ENCODE measurements at regions not wholly inside any gene's neighbourhood (a gene's known extent, or its start where the extent isn't known, plus 50 kb on each side); places are given as distances from the start of the nearest gene placed in this dataset.
"Not testable (repeated sequence)": the region's sequence is repeated elsewhere in the genome, so short reads cannot be mapped to it uniquely, and the experiment has no call there.

- DNase-seq (ENCODE audit: extremely low spot score, insufficient read length, low read depth) (no peak), FAIRE-seq (no peak)
Measured at GRCh38 chr7:155954550-155955366, 142.5 kb upstream of the SHH start.

- DNase-seq (ENCODE audit: extremely low spot score, insufficient read length, low read depth) (no peak), FAIRE-seq (no peak)
Measured at GRCh38 chr7:155953781-155954549, 141.7 kb upstream of the SHH start.

DNA sequence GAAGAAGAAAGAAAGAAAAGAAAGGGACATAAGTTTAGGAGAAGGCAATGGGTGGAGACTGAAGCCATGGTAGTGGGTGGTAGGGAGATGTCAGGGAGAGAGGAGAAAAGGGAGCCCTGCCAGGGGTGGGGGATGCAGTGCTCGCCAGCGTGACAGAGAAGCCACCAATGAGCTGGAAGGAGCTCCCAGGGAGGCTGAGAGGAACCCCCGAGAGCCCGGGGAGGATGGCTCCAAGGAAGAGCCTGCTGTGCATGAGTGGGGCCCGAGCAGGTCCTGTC lies 141.2 kb upstream of the SHH start:
- no peak for DNase-seq (ENCODE audit: extremely low spot score, insufficient read length, low read depth)
- no peak for FAIRE-seq

GRCh38 chr7:155951554-155952158 lies 139.4 kb upstream of the SHH start:
- no peak for FAIRE-seq
- DNase-seq (ENCODE audit: extremely low spot score, insufficient read length, low read depth): no peak

DNA sequence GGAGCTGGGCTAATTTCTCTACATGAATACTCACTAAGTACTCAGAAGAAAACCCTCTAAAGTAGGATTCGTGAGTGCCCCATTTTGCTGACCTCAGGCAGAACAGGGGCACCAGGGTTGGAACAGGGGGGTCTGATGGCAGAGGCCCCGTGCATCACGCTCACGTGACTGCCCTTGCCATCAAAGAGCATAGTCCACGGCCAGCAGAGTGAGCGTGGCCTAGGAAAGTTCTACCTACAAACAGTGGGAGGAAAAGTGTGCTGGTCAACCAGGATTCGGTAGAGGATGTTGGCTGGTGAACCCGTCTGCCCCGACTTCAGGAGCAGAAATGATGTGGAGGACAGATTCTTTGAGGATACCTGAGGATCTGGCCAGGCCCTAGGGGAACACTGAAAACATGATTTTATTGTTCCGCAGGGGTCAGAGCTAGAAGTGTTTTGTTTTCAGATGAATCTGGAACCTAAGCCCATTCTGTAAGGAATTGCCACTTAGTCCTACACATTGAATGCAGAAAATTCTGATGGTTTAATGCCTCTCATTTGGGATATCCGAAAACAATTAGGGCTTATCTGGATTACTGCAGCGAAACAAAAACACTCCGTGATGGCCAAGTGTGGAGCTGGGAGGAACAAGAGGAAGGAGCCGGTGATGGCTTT lies 138.8 kb upstream of the SHH start:
- FAIRE-seq (no peak), DNase-seq (ENCODE audit: extremely low spot score, insufficient read length, low read depth) (no peak)

DNA sequence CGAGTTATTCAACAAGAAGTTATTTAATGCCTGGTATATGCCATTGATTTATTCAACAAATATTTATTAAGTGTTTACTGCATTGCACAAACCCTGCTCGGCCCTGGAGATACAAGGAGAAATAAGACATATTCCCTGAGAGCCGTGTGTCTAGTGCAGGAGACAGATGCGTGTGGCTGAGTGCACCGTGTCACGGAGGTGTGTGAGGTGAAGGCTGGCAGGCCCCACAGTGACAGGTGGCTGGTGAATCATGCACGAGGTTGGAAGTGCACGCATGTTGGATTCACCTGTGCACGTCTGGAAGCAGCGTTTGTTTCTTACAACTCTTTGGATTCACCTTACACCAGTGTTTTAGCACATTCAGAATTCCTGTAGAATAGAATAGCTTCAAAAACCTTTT lies 136.6 kb upstream of the SHH start:
- FAIRE-seq (no peak), DNase-seq (ENCODE audit: extremely low spot score, insufficient read length, low read depth) (no peak)

DNA sequence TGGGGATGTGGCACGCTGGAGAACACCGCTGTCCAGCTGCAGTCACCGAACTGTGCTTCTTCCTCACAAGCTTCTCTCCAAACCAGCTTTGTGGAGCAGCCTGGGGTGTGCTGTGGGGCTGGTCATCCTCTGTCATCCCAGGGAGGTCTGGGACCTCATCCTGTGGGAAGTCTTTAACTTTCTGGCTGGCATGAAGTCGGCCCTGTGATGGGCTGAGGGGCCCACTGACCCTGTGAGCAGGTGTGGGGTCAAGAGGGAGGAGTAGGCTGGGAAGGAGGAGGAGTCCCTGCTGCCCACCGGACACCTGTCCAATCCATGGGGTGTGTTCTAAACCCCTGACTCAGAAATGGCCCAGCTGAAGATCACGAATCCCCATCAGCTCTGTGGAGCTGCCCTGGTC lies 136.2 kb upstream of the SHH start:
- no peak for FAIRE-seq
- DNase-seq (ENCODE audit: extremely low spot score, insufficient read length, low read depth): no peak

DNA sequence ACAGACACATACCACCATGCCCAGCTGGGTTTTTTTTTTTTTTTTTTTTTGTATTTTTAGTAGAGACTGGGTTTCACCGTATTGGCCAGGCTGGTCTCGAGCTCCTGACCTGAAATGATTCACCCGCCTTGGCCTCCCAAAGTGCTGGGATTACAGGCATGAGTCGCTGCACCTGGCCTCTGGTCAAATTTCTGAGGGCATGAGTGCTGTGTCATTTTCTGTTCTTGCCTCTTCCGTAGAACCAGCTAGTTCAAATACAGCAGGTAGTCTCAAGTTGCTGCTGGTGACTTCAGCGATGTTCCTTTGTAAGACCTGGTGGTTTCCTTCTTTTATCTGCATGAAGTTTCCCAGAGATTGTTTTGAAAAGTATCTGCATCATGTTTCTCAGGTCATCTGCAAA lies 134.8 kb upstream of the SHH start:
- FAIRE-seq: no peak
- no peak for DNase-seq (ENCODE audit: extremely low spot score, insufficient read length, low read depth)

GRCh38 chr7:155945670-155946325 lies 133.5 kb upstream of the SHH start:
- DNase-seq (ENCODE audit: extremely low spot score, insufficient read length, low read depth) (no peak), FAIRE-seq (no peak)

- FAIRE-seq: no peak
- no peak for DNase-seq (ENCODE audit: extremely low spot score, insufficient read length, low read depth)
Measured at GRCh38 chr7:155944901-155945300, 132.6 kb upstream of the SHH start.

DNA sequence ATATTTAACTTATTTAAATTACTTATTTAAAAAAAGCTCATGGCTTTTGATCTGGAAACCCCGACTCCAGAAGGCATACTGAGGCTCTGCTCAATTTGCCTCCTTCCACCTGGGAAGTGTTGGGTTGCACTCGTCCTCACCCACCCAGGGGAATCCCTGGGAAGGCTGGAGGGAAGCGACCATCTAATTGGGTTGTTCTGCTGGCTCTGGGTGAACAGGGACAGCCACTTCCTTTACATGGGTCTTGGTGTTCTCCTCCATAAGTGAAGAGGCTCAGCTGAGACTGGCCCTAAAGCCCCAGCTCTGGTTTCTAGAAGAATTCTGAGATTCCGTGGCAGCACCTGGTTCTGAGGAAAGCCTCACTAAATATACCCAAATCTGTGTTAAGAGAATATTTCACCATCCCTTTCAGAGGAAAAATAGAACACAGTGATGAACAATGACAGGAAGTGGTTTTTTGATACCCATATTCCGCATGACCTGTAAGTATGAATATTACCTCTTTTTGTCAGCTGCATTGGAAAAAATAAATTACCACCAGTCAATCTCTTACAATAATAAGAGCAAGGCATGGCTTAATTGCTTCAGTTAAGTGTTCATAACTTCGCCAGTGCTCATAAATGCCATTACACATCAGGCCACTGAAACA lies 131.1 kb upstream of the SHH start:
- DNase-seq (ENCODE audit: extremely low spot score, insufficient read length, low read depth) (no peak), FAIRE-seq (no peak)

GRCh38 chr7:155942226-155942950 lies 130.1 kb upstream of the SHH start:
- no peak for FAIRE-seq
- no peak for DNase-seq (ENCODE audit: extremely low spot score, insufficient read length, low read depth)

DNA sequence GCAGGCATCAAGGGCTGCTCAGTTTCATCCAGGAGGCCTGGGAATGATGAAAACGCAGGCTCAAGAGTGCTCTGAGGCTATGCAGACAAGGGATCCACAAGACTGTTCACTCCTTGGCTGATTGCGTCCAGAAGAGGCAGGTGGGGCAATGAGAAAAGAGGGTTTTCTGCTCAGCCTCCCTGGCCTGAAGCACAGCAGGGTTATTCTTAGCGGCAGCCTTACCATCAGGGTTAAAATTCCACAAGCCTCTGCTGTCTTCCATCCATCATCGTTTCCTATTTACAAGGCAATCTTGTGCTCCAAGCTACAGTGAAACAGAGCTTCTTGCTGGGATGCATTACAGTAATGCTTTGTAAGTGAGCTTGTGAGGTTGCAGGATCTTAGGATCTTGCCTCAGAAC lies 129.4 kb upstream of the SHH start:
- no peak for FAIRE-seq
- DNase-seq (ENCODE audit: extremely low spot score, insufficient read length, low read depth): no peak

DNA sequence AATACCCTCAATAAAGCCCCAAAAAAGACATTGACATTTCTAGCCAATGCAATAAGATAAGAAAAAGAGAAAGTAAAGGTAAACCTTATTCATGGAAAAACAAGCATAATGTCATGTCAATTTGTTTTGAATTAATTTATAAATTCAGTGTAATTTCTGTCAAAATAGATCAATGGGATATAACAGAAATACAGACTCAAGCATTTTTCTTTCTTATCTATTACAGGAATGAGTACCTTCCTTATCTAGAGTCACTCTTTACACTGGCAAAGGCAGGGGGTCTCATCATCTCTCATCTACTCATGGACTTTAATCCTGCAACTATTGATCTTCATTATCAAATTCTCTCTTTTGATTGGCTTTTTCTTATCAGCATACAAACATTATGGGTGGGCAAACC lies 127.1 kb upstream of the SHH start:
- DNase-seq (ENCODE audit: extremely low spot score, insufficient read length, low read depth): no peak
- FAIRE-seq: no peak

- no peak for DNase-seq (ENCODE audit: extremely low spot score, insufficient read length, low read depth)
- no peak for FAIRE-seq
Measured at GRCh38 chr7:155938129-155938528, 125.9 kb upstream of the SHH start.

DNA sequence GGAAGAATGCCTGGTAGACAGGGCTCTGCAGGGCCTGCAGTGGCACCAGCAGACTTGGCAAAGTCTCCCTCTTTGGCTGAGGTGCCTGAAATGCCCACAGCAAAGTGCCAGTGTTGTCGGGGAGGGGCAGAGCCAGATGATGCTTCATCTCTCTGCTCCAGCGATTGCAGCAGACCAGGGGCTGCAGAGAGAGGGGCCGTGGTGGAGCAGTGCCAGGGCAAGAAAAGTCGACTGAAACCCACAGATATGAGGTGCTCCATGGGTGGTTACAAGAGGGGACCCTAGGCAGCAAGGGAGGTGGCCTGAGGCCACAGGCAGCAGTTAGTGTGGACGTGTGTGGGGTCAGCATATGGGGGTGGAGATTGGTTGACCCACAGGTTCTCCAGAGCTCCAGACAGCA lies 123.5 kb upstream of the SHH start:
- no peak for FAIRE-seq

DNA sequence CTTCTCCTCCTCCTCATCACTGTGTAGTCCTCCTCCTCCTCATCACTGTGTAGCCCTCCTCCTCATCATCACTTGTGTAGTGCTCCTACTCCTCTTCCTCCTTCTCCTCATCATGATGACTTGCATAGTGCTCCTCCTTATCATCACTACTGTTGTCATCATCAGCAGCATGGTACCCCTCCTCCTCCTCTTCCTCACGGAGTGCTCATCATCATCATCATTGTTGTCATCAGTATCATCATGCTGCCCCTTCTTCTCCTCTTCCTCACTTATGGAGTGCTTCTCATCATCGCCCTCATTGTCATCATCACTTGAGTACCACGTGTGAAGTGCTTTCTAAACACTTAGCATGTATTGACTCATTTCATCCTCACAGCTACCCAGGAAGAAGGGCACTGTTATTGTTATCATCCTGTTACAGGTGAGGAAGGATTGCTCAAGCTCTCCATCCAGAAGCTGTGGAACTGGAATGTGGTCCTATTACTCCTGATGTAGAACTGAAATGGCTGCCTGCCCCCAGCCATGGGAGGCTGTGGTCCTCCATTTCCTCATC lies 122.8 kb upstream of the SHH start:
- FAIRE-seq: no peak
- DNase-seq (ENCODE audit: extremely low spot score, insufficient read length, low read depth): no peak

More for the DNA sequence above, 123.5 kb upstream of the SHH start:
- DNase-seq (ENCODE audit: extremely low spot score, insufficient read length, low read depth): no peak

GRCh38 chr7:155932324-155932723 lies 120.1 kb upstream of the SHH start:
- FAIRE-seq; DNase-seq (ENCODE audit: extremely low spot score, insufficient read length, low read depth): not testable (repeated sequence)

Data from GM18507 (cell line).